Spinal cord (tissue), 9 donors: ENCODE measurements at regions not wholly inside any gene's neighbourhood (a gene's known extent, or its start where the extent isn't known, plus 50 kb on each side); places are given as distances from the start of the nearest gene placed in this dataset.

Experiments
- DNase-seq, 6 donors: peaks; one replicate each; pipeline versions ENCODE4 v3.0.0 to v3.0.0-alpha.2; 2013 to 2015; ENCODE audit warnings: low spot score in 6 of 6, low read depth in 4 of 6
- H3K27ac ChIP-seq: one replicate; pipeline ENCODE4 v1.5.1; 2013; ENCODE audit warnings: low read depth, low read length, control low read depth
- H3K27me3 ChIP-seq: one replicate; pipeline ENCODE4 v1.6.1; 2013; ENCODE audit warnings: low read length; ENCODE audit not compliant: control insufficient read depth, insufficient read depth
- H3K36me3 ChIP-seq: one replicate; pipeline ENCODE4 v1.6.1; 2013; ENCODE audit warnings: low read length; ENCODE audit not compliant: control insufficient read depth, insufficient read depth
- H3K4me1 ChIP-seq: one replicate; pipeline ENCODE4 v1.6.1; 2013; ENCODE audit warnings: low read length; ENCODE audit not compliant: control insufficient read depth, insufficient read depth
- H3K4me3 ChIP-seq: one replicate; pipeline ENCODE4 v1.5.1; 2013; ENCODE audit warnings: low read depth, low read length, control low read depth
- H3K9me3 ChIP-seq: one replicate; pipeline ENCODE4 v1.6.1; 2013; ENCODE audit warnings: low read length; ENCODE audit not compliant: control insufficient read depth, insufficient read depth
- WGBS: methylation state at CpG from one replicate; pipeline ENCODE4 v1.1.5; 2013; ENCODE audit warnings: missing lambda C conversion rate; ENCODE audit not compliant: insufficient coverage; 5-methylcytosine and 5-hydroxymethylcytosine counted together
- donor health status: healthy.

GRCh38 chr12:54759751-54760150, 94.6 kb upstream of the MUCL1 start:
- H3K4me1 ChIP-seq = no peaks in the 10 kb centered on the region
- no peak overlapping the region for H3K27ac ChIP-seq
- peaks cover 3% of the 10 kb centered on the region for H3K9me3 ChIP-seq
- DNase-seq = peak in 2 of 6 donors; percentile 13 to 21
- H3K36me3 ChIP-seq = no peaks in the 10 kb centered on the region
- 71% methylated on average over 1 of the region's 1 CpG for WGBS
- H3K27me3 ChIP-seq = no peaks in the 10 kb centered on the region
- H3K4me3 ChIP-seq = no peak overlapping the region

DNA sequence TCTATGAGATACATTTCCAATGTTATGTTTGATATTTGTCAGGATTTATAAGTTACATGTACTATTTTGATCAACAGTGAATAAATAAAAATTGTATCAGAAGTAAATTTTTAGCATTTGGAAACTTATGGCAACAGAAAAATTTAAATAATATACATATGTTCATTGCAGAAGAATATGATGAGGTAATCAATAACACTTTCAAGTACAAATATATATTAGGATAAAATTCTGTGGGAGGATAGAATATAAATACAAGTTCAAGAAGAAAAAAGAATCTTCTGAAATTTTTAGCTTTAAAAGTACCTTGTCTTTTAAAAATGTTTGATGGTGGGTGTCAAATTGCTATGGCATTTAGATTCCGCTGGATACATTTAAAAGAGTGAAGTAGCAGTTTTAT, 102.8 kb upstream of the MUCL1 start:
- Histone ChIP-seq H3K36me3 (no peaks in the 10 kb centered on the region), H3K27ac (no peak overlapping the region), H3K27me3 (no peaks in the 10 kb centered on the region), H3K4me1 (no peaks in the 10 kb centered on the region), H3K4me3 (no peak overlapping the region), H3K9me3 (peaks cover 3% of the 10 kb centered on the region)
- no peak for DNase-seq
- no CpG with 5 or more reads among the region's 1 CpG for WGBS

DNA sequence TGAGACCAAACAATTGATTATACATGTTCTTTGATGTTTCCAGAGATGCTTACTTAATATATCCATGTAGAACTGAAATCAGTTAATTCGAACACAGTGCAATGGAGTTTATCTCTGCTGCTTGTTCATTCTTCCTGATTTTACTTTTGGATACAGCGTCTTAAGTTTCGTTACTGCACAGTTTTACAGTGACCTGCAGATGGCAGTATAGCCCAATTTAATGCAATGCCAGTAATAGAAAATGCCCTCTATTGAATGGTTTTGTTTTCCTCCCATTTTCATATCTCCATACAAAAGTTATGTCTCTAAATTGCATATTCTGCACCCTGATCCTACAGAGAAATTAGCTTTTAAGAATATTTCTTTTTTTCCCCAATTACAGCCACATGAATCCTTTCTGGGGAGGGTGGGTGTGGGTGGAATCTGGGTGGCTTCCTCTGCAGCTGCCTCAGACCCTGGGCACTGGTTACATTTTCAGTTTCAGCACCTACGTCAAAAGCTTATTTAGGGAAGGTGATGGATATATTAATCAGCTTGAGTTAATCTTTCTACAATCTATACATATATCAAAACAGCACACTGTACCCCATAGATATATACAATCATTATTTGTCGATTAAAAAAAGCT, 101.1 kb upstream of the DCD start:
- 17% methylated on average over 1 of the region's 5 CpGs for WGBS
- DNase-seq = peak; percentile 12 to 92 (median 56)
- H3K9me3 ChIP-seq = no peaks in the 10 kb centered on the region
- no peaks in the 10 kb centered on the region for H3K36me3 ChIP-seq
- H3K27me3 ChIP-seq = no peaks in the 10 kb centered on the region
- H3K27ac ChIP-seq = no peak overlapping the region
- H3K4me1 ChIP-seq = no peaks in the 10 kb centered on the region
- no peak overlapping the region for H3K4me3 ChIP-seq

DNA sequence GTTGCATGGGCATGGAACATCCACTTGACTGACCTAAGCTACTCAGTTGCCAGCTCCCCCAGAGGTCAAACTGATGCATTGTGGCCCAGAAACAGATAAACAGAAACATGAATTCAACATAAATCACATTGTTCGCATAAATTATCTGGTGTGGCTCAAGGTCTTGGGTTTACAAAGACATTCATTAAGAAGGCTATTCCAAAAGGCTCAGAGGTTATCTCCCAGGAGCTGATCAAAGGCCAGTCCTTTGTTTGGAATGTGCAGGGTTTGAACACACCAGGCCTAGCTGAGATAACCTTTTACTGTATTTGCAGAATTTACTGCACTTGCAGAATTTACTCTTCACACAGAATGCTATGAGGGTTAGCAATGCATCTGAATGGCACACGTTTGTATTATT, 96.4 kb upstream of the DCD start:
- DNase-seq = no peak
- no peaks in the 10 kb centered on the region for H3K4me1 ChIP-seq
- no peak overlapping the region for H3K4me3 ChIP-seq
- no peaks in the 10 kb centered on the region for H3K36me3 ChIP-seq
- no peak overlapping the region for H3K27ac ChIP-seq
- no CpG with 5 or more reads among the region's 2 CpGs for WGBS
- no peaks in the 10 kb centered on the region for H3K27me3 ChIP-seq
- H3K9me3 ChIP-seq = no peaks in the 10 kb centered on the region

DNA sequence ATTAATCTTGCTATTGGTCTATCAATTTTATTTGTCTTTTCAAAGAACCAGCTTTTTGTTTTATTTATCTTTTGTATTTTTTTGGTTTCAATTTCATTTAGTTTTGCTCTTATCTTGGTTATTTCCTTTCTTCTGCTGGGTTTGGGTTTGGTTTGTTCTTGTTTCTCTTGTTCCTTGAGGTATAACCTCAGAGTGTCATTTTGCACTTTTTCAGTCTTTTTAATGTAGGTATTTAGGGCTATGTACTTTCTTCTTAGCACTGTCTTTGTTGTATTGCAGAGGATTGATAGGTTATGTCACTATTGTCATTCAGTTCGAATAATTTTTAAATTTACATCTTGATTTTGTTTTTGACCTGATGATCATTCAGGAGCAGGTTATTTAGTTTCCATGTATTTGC, 92.7 kb upstream of the DCD start:
- Histone ChIP-seq H3K27me3 (no peaks in the 10 kb centered on the region), H3K4me1 (no peaks in the 10 kb centered on the region), H3K27ac (no peak overlapping the region), H3K4me3 (no peak overlapping the region), H3K9me3 (no peaks in the 10 kb centered on the region), H3K36me3 (no peaks in the 10 kb centered on the region)
- WGBS = no CpG with 5 or more reads among the region's 1 CpG
- no peak for DNase-seq

DNA sequence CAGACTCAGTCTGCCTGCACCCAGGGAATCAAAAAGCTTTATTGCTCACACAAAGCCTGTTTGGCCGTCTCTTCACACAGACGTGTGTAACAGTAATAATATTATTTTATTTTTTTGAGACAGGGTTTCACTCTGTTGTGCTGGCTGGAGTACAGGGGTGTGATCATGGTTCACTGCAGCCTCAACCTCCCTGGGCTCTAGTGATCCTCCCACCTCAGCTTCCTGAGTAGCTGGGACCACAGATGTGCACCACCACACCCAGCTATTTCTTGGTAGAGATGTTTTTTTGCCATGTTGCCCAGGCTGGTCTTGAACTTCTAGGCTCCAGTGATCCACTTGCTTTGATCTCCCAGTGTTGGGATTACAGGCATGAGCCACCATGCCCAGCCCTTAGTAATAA, 88.4 kb upstream of the DCD start:
- H3K36me3 ChIP-seq = no peaks in the 10 kb centered on the region
- no peak overlapping the region for H3K4me3 ChIP-seq
- H3K4me1 ChIP-seq = no peaks in the 10 kb centered on the region
- no peak for DNase-seq
- no peak overlapping the region for H3K27ac ChIP-seq
- WGBS = no CpG with 5 or more reads among the region's 2 CpGs
- H3K27me3 ChIP-seq = no peaks in the 10 kb centered on the region
- no peaks in the 10 kb centered on the region for H3K9me3 ChIP-seq

DNA sequence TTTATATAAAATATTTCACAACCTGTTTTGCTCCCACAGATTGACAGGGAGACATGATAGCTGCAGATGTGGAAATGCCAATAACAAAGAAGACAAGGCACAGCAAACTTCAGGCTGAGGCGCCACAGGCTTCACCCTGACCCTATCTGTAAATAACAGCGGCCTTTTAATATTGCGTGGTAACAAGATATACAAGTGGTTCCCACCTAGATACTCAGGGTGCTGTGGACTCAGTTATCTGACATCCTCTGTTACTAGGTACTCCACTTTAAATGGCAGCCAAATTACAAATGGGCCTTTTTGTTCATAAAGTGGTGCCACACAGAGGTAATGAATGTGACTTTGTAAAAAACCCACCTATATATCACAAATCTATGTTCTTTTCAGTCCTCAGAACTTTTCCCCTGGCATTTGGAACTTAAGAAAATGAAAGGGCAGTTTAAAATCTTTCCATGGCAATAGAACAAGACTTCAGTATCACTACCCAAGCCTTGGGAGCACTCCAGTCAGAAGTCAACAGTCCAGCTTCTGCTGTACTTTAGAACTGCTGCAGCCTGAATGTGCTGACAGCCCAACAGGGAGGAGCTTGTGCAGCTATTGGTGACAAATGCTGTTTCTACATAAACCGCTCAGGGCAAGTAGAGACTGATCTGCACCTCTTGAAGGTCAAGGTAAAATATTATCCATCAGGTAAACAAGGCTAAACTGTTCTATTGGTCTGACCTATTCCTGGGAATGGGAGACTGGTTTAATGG, 86.2 kb upstream of the DCD start:
- Histone ChIP-seq H3K4me1 (no peaks in the 10 kb centered on the region), H3K9me3 (no peaks in the 10 kb centered on the region), H3K36me3 (no peaks in the 10 kb centered on the region), H3K27me3 (no peaks in the 10 kb centered on the region), H3K4me3 (no peak overlapping the region), H3K27ac (no peak overlapping the region)
- DNase-seq = no peak
- WGBS = 95% methylated on average over 4 of the region's 4 CpGs

DNA sequence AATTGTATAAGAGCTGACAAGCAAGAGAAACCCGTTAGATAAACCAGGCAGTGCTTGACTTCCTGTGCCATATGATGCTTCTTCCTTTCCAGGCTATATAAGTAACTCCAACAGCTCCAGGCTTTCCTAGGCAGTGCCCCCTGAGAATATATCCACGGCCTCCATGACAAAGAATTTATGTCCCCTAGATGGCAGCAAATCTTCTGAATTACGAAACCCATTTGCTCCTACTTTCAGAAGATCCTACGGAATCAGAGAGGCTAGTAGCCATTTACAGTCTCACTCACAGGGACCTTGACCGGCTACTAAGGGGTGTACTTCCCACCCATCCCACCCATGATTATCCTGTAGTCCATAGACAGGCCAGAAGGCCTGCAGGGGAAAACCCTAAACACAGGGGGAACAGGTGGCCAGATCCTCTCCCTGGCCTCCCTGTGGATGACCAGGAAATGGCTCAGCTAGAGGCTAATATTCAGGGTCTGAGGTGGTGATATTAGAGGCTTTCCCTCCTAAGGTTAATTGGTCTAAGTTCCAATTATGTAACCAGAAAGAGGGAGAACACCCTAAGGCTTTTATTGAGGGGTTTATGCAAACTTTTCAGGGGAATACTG, 77.2 kb upstream of the DCD start:
- Histone ChIP-seq H3K36me3 (no peaks in the 10 kb centered on the region), H3K27me3 (no peaks in the 10 kb centered on the region), H3K27ac (no peak overlapping the region), H3K4me3 (no peak overlapping the region), H3K9me3 (no peaks in the 10 kb centered on the region), H3K4me1 (no peaks in the 10 kb centered on the region)
- WGBS = 42% methylated on average over 4 of the region's 5 CpGs
- peak in 2 of 6 donors; percentile 40 to 59 for DNase-seq

DNA sequence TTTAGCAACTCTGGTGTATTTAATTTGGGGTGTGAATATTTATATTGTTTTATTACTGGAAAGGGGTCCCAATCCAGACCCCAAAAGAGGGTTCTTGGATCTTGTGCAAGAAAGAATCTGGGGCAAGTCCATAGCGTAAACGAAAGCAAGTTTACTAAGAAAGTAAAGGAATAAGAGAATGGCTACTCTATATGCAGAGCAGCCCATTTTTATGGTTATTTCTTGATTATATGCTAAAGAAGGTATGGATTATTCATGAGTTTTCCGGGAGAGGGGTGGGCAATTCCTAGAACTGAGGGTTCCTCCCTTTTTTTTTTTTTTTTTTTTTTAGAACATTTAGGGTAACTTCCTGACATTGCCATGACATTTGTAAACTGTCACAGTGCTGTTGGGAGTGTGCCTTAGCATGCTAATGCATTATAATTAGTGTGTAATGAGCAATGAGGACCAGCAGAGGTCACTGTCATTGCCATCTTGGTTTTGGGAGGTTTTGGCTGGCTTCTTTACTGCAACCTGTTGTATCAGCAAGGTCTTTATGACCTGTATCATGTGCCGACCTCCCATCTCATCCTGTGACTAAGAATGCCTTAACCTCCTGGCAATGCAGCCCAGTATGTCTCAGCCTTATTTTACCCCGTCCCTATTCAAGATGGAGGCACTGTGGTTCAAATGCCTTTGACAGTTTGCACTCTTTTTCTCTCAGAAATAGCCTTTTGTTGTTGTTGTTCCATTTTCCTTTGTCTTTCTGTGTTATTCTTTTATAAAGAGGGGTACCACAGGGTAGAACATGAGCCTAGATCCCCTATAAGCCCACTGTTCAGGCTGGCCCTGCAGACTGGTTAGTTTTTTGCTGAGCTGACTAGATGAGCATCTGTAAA, 75.5 kb upstream of the DCD start:
- H3K4me1 ChIP-seq = no peaks in the 10 kb centered on the region
- no peak overlapping the region for H3K4me3 ChIP-seq
- H3K27me3 ChIP-seq = no peaks in the 10 kb centered on the region
- peak in 2 of 6 donors; percentile 12 to 14 for DNase-seq
- H3K36me3 ChIP-seq = no peaks in the 10 kb centered on the region
- no peaks in the 10 kb centered on the region for H3K9me3 ChIP-seq
- WGBS = 79% methylated on average over 3 of the region's 5 CpGs
- H3K27ac ChIP-seq = no peak overlapping the region
